GM19239 (cell line): ENCODE measurements at regions not wholly inside any gene's neighbourhood (a gene's known extent, or its start where the extent isn't known, plus 50 kb on each side); places are given as distances from the start of the nearest gene placed in this dataset.

Experiments used
- DNase-seq: peaks from one replicate; pipeline ENCODE4 v3.0.0; 2011; ENCODE audit warnings: low spot score; ENCODE audit not compliant: insufficient read length
- FAIRE-seq: peaks from 2 replicates; lab custom pipeline; 2011; peaks lifted over from hg19 to GRCh38; lab: Jason Lieb, UNC

- no peak for FAIRE-seq
Observed at GRCh38 chrX:43604753-43605152, 51.3 kb upstream of the MAOA start.

GRCh38 chrX:43605351-43605750 lies 50.7 kb upstream of the MAOA start:
- FAIRE-seq: no peak

More at GRCh38 chrX:43604753-43605152, 51.3 kb upstream of the MAOA start:
- DNase-seq: no peak

More at GRCh38 chrX:43605351-43605750, 50.7 kb upstream of the MAOA start:
- DNase-seq: no peak
